ENCODE measurements at regions not wholly inside any gene's neighbourhood (a gene's known extent, or its start where the extent isn't known, plus 50 kb on each side); places are given as distances from the start of the nearest gene placed in this dataset.

DNA sequence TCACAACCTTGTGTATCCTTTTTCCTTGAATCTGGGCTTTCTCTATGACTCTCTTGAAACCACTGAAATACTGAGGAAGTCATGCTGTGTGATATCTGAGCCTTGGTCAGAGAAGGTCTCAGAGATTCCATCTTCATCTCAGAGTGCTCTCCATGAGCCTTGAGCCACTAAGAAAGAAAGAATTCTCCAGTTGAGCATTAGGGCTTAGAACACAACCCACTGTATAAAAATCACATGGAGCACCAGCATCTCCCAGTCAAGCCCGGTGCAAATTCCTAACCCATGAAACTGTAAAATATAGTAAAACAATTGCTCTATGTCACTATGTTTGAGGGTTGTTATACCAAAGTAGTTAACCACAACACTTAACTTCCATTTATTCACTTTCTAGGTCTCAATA, 181.4 kb downstream of the MOXD1 start:
- Histone ChIP-seq H3K36me3 (ENCODE audit: control insufficient read depth, insufficient read depth, low read length) (no peaks in the 10 kb centered on the region), H3K4me3 (ENCODE audit: low read length) (no peak overlapping the region), H3K4me1 (ENCODE audit: control insufficient read depth, insufficient read depth, low read length) (no peaks in the 10 kb centered on the region), H3K9me3 (replicated peaks; ENCODE audit: control insufficient read depth, low read depth, low read length) (peaks cover 1% of the 10 kb centered on the region), H3K27ac (ENCODE audit: low read length) (no peak overlapping the region), H3K27me3 (ENCODE audit: control insufficient read depth, insufficient read depth, low read length) (no peaks in the 10 kb centered on the region)
- no peak for DNase-seq
- no CpG with 5 or more reads among the region's 1 CpG for WGBS (ENCODE audit: insufficient coverage)

GRCh38 chr6:132218059-132218696, 183.1 kb downstream of the MOXD1 start:
- no peak overlapping the region for H3K4me3 ChIP-seq (ENCODE audit: low read length)
- no peak overlapping the region for H3K27ac ChIP-seq (ENCODE audit: low read length)
- H3K9me3 ChIP-seq (replicated peaks; ENCODE audit: control insufficient read depth, low read depth, low read length), result no peaks in the 10 kb centered on the region
- peak; percentile 56 for DNase-seq
- no peaks in the 10 kb centered on the region for H3K36me3 ChIP-seq (ENCODE audit: control insufficient read depth, insufficient read depth, low read length)
- WGBS (ENCODE audit: insufficient coverage), result no CpG with 5 or more reads among the region's 5 CpGs
- H3K27me3 ChIP-seq (ENCODE audit: control insufficient read depth, insufficient read depth, low read length), result no peaks in the 10 kb centered on the region
- no peaks in the 10 kb centered on the region for H3K4me1 ChIP-seq (ENCODE audit: control insufficient read depth, insufficient read depth, low read length)

- Histone ChIP-seq H3K9me3 (replicated peaks; ENCODE audit: control insufficient read depth, low read depth, low read length) (no peaks in the 10 kb centered on the region), H3K27ac (ENCODE audit: low read length) (no peak overlapping the region), H3K27me3 (ENCODE audit: control insufficient read depth, insufficient read depth, low read length) (no peaks in the 10 kb centered on the region), H3K4me1 (ENCODE audit: control insufficient read depth, insufficient read depth, low read length) (no peaks in the 10 kb centered on the region), H3K4me3 (ENCODE audit: low read length) (no peak overlapping the region), H3K36me3 (ENCODE audit: control insufficient read depth, insufficient read depth, low read length) (no peaks in the 10 kb centered on the region)
- no CpG with 5 or more reads among the region's 2 CpGs for WGBS (ENCODE audit: insufficient coverage)
- DNase-seq, result no peak
These were observed 185.5 kb downstream of the MOXD1 start for GRCh38 chr6:132215805-132216204.

DNA sequence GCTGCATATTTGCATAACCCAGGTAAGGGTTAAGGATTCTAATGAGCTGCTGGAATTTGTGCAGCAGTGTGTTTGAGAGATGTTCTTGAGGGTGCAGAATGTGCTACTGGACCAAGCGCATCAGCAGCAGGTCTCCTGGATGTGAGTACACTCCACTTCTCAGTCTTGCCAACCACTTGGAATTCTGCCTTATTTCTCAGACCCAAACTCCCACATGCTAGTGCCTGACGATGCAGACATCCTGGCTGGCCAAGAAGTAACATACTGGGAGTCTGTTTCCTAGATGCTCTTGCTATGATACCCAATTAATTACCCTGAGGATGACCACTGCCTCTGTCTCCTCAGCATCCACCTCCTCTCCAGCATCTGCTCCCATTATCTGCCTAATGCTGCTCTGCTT, 186.6 kb downstream of the MOXD1 start:
- Histone ChIP-seq H3K36me3 (ENCODE audit: control insufficient read depth, insufficient read depth, low read length) (no peaks in the 10 kb centered on the region), H3K9me3 (replicated peaks; ENCODE audit: control insufficient read depth, low read depth, low read length) (peaks cover 3% of the 10 kb centered on the region), H3K4me1 (ENCODE audit: control insufficient read depth, insufficient read depth, low read length) (no peaks in the 10 kb centered on the region), H3K27ac (ENCODE audit: low read length) (no peak overlapping the region), H3K4me3 (ENCODE audit: low read length) (no peak overlapping the region), H3K27me3 (ENCODE audit: control insufficient read depth, insufficient read depth, low read length) (no peaks in the 10 kb centered on the region)
- peak; percentile 48 for DNase-seq
- WGBS (ENCODE audit: insufficient coverage), result 29% methylated on average over 1 of the region's 2 CpGs

- Histone ChIP-seq H3K27ac (ENCODE audit: low read length) (no peak overlapping the region), H3K27me3 (ENCODE audit: control insufficient read depth, insufficient read depth, low read length) (no peaks in the 10 kb centered on the region), H3K4me3 (ENCODE audit: low read length) (no peak overlapping the region), H3K4me1 (ENCODE audit: control insufficient read depth, insufficient read depth, low read length) (no peaks in the 10 kb centered on the region), H3K9me3 (replicated peaks; ENCODE audit: control insufficient read depth, low read depth, low read length) (peaks cover 3% of the 10 kb centered on the region), H3K36me3 (ENCODE audit: control insufficient read depth, insufficient read depth, low read length) (no peaks in the 10 kb centered on the region)
- DNase-seq, result no peak
- no CpG with 5 or more reads among the region's 4 CpGs for WGBS (ENCODE audit: insufficient coverage)
These were observed 187.5 kb downstream of the MOXD1 start for GRCh38 chr6:132213732-132214131.

DNA sequence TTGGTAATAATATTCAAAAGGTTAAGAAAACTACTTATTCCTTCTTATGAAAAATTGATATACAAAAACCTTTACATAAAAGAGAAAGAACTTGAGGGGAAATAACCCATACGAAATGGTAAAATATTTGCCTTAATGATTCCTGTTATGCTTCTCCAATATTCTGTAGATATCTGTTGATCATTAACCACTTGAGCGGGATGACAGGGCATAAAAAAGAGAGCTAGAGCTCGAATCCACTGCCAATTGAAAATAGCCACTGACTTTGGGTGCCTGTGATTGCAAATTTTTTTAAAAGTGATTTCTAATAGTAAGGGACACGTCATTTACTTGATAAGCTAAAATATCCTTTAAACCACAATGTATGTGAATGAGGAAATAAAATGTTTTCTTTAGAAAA, 188.1 kb downstream of the MOXD1 start:
- no peaks in the 10 kb centered on the region for H3K4me1 ChIP-seq (ENCODE audit: control insufficient read depth, insufficient read depth, low read length)
- no peak for DNase-seq
- peaks cover 3% of the 10 kb centered on the region for H3K9me3 ChIP-seq (replicated peaks; ENCODE audit: control insufficient read depth, low read depth, low read length)
- WGBS (ENCODE audit: insufficient coverage), result no CpG with 5 or more reads among the region's 4 CpGs
- H3K4me3 ChIP-seq (ENCODE audit: low read length), result no peak overlapping the region
- no peaks in the 10 kb centered on the region for H3K27me3 ChIP-seq (ENCODE audit: control insufficient read depth, insufficient read depth, low read length)
- H3K27ac ChIP-seq (ENCODE audit: low read length), result no peak overlapping the region
- no peaks in the 10 kb centered on the region for H3K36me3 ChIP-seq (ENCODE audit: control insufficient read depth, insufficient read depth, low read length)

- H3K9me3 ChIP-seq (replicated peaks; ENCODE audit: control insufficient read depth, low read depth, low read length), result peaks cover 3% of the 10 kb centered on the region
- no peaks in the 10 kb centered on the region for H3K36me3 ChIP-seq (ENCODE audit: control insufficient read depth, insufficient read depth, low read length)
- no CpG with 5 or more reads among the region's 3 CpGs for WGBS (ENCODE audit: insufficient coverage)
- no peak overlapping the region for H3K4me3 ChIP-seq (ENCODE audit: low read length)
- no peak for DNase-seq
- H3K27me3 ChIP-seq (ENCODE audit: control insufficient read depth, insufficient read depth, low read length), result no peaks in the 10 kb centered on the region
- no peaks in the 10 kb centered on the region for H3K4me1 ChIP-seq (ENCODE audit: control insufficient read depth, insufficient read depth, low read length)
- no peak overlapping the region for H3K27ac ChIP-seq (ENCODE audit: low read length)
These were observed 190.2 kb downstream of the MOXD1 start for GRCh38 chr6:132210886-132211563.

DNA sequence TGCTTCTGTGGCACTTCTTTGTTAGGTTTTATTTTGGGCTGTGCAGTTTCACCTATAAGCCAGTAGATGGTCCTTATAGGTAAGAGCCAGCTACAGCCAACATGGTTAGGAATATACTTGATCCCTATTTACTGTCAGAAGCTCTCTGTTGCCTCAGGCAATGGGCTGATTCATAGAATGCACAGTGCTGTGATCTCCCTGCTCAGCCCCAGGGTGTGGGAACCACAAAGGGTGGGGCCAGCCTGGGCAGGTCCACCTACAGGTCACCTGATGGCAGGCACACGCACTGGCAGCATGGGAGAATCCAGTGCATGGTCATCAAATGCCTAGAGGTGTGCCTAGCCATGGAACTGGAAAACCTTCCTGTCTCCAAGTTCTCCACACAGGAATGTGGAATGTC, 191.9 kb downstream of the MOXD1 start:
- H3K9me3 ChIP-seq (replicated peaks; ENCODE audit: control insufficient read depth, low read depth, low read length), result peaks cover 3% of the 10 kb centered on the region
- DNase-seq, result no peak
- WGBS (ENCODE audit: insufficient coverage), result 100% methylated on average over 1 of the region's 1 CpG
- H3K4me1 ChIP-seq (ENCODE audit: control insufficient read depth, insufficient read depth, low read length), result no peaks in the 10 kb centered on the region
- H3K36me3 ChIP-seq (ENCODE audit: control insufficient read depth, insufficient read depth, low read length), result no peaks in the 10 kb centered on the region
- no peaks in the 10 kb centered on the region for H3K27me3 ChIP-seq (ENCODE audit: control insufficient read depth, insufficient read depth, low read length)
- H3K27ac ChIP-seq (ENCODE audit: low read length), result no peak overlapping the region
- no peak overlapping the region for H3K4me3 ChIP-seq (ENCODE audit: low read length)

GRCh38 chr6:132207991-132208390, 193.3 kb downstream of the MOXD1 start:
- H3K36me3 ChIP-seq (ENCODE audit: control insufficient read depth, insufficient read depth, low read length), result no peaks in the 10 kb centered on the region
- H3K4me1 ChIP-seq (ENCODE audit: control insufficient read depth, insufficient read depth, low read length), result peaks cover 5% of the 10 kb centered on the region
- H3K4me3 ChIP-seq (ENCODE audit: low read length), result no peak overlapping the region
- H3K27me3 ChIP-seq (ENCODE audit: control insufficient read depth, insufficient read depth, low read length), result no peaks in the 10 kb centered on the region
- WGBS (ENCODE audit: insufficient coverage), result 60% methylated on average over 1 of the region's 3 CpGs
- peaks cover 3% of the 10 kb centered on the region for H3K9me3 ChIP-seq (replicated peaks; ENCODE audit: control insufficient read depth, low read depth, low read length)
- no peak for DNase-seq
- H3K27ac ChIP-seq (ENCODE audit: low read length), result no peak overlapping the region

DNA sequence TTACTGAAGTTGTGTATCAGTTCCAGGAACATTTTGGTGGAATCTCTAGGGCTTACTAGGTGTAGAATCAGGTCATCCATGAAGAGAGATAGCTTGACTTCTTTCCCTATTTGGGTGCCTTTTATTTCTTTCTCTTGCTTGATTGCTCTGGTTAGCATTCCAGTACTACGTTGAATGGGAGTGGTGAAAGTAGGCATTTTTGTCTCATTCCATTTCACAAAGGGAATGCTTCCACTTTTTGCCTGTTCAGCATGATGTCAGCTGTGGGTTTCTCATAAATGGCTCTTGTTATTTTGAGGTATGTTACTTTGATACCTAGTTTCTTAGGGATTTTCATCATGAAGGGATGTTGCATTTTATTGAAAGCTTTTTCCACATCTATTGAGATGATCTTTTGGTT, 195.3 kb downstream of the MOXD1 start:
- WGBS (ENCODE audit: insufficient coverage), result no CpG with 5 or more reads among the region's 1 CpG
- H3K27ac ChIP-seq (ENCODE audit: low read length), result no peak overlapping the region
- H3K36me3 ChIP-seq (ENCODE audit: control insufficient read depth, insufficient read depth, low read length), result no peaks in the 10 kb centered on the region
- peaks cover 3% of the 10 kb centered on the region for H3K9me3 ChIP-seq (replicated peaks; ENCODE audit: control insufficient read depth, low read depth, low read length)
- no peak overlapping the region for H3K4me3 ChIP-seq (ENCODE audit: low read length)
- no peak for DNase-seq
- H3K4me1 ChIP-seq (ENCODE audit: control insufficient read depth, insufficient read depth, low read length), result peaks cover 7% of the 10 kb centered on the region
- no peaks in the 10 kb centered on the region for H3K27me3 ChIP-seq (ENCODE audit: control insufficient read depth, insufficient read depth, low read length)
